Activated CD8-positive, alpha-beta memory T cell treated with anti-CD3 and anti-CD28 coated beads, Interleukin-2, amount 10 ng/mL, durations not matched to agents 7 days and 5 days (primary cell): ENCODE measurements at regions not wholly inside any gene's neighbourhood (a gene's known extent, or its start where the extent isn't known, plus 50 kb on each side); places are given as distances from the start of the nearest gene placed in this dataset.

Experiments
- ATAC-seq: fragments of 150-1000 bp; cut with Tn5 transposase; one replicate; pipeline ENCODE4 v1.10.0; 2021; ENCODE audit warnings: moderate library complexity
- CTCF ChIA-PET: fragments of 350-600 bp; sonication (Branson Sonifier 250); formaldehyde crosslinking; loops from one replicate; lab custom pipeline; 2021; ENCODE audit warnings: antibody characterized with exemption; lab: Charles Lee
- DNase-seq: peaks from one replicate; pipeline ENCODE4 v3.0.0-alpha.2; 2020
- H3K27ac Mint-ChIP-seq: one replicate; pipeline ENCODE4 v1.8.0; 2021; ENCODE audit warnings: mild to moderate bottlenecking, mixed read lengths
- H3K27me3 Mint-ChIP-seq: one replicate; pipeline ENCODE4 v1.8.0; 2021; ENCODE audit warnings: mixed read lengths
- H3K36me3 Mint-ChIP-seq: one replicate; pipeline ENCODE4 v1.8.0; 2021; ENCODE audit warnings: mild to moderate bottlenecking, mixed read lengths
- H3K4me1 Mint-ChIP-seq: one replicate; pipeline ENCODE4 v1.8.0; 2021; ENCODE audit warnings: mixed read lengths
- H3K4me3 Mint-ChIP-seq: one replicate; pipeline ENCODE4 v1.8.0; 2021; ENCODE audit warnings: mild to moderate bottlenecking, moderate library complexity, mixed read lengths
- H3K9me3 Mint-ChIP-seq: one replicate; pipeline ENCODE4 v1.8.0; 2022; ENCODE audit warnings: low read depth, mixed read lengths

DNA sequence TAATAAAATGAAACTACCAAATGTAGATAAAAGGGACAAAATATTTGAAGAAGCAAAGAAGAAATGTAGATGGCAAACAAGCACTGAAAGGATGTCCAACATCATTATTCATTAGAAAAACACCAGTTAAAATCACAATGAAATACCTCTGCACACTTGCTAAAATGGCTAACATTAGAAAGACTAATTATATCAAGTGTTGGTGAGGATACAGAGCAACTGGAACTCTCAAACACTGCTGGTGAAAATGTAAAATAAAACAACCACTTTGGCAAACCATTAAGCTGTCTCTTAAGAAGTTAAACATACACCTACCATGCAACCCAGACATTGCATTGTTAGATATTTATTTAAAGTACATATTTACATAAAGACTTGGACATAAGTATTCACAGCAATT, 138.6 kb upstream of the FGGY start:
- H3K27ac Mint-ChIP-seq, result no peak overlapping the region
- H3K27me3 Mint-ChIP-seq, result no peaks in the 10 kb centered on the region
- ATAC-seq (no peak), DNase-seq (no peak)
- no peaks in the 10 kb centered on the region for H3K4me1 Mint-ChIP-seq
- CTCF ChIA-PET, result no interaction called here
- H3K36me3 Mint-ChIP-seq, result peaks cover 5% of the 10 kb centered on the region
- H3K4me3 Mint-ChIP-seq, result no peak overlapping the region
- H3K9me3 Mint-ChIP-seq, result peaks cover 7% of the 10 kb centered on the region

DNA sequence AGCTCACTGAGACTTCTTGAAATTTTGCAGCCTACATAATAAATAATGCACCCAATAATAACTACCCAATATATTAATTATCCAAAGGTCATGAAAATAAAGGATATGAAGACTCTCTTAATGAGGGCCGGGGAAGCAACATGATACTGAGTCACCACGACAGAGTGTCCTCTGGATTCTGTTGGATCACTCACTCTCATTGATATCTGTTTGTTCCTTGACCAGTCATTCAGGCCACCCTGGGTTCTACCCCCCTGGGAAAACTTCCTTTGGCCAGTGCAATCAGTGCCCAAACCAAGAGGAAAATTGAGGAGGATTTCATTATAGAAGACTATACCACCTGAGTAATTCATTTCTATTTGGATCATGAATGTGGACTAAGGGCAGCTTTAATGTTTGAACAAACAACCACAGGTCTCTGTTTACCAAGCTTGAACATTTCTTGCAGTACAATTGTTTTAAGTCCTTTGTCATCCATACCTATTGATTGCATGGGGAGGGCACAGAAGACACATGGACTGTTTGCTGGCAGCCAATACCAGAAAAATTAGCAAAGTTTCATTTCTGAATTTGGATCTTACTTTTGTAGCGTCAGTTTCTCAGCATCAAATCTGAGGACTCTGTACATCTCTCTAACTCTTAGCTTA, 137.2 kb upstream of the FGGY start:
- no peak overlapping the region for H3K4me3 Mint-ChIP-seq

DNA sequence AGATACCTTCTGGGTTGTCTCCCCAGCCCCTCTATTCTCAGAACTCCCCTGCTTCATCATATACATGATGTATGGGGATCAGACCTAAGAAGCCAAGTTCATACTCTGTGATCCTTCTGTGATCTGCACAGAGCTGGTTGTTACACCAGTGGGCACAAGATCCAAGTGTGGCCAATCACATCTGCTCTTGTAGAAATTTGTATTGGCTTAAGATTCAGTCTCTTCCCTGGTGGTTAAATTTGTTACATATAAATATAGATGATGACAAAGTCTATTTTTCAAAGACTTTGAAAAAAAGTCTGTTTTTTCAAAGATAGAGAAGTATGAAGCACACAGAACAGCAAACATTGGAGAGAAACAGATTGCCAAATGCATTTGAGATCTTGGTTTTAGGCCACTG, 135.8 kb upstream of the FGGY start:
- Mint-ChIP-seq H3K9me3 (peaks cover 7% of the 10 kb centered on the region), H3K4me3 (no peak overlapping the region), H3K36me3 (peaks cover 5% of the 10 kb centered on the region), H3K27ac (no peak overlapping the region), H3K27me3 (peaks cover 14% of the 10 kb centered on the region), H3K4me1 (no peaks in the 10 kb centered on the region)
- CTCF ChIA-PET, result interaction anchor here (0.7 kb wide), 1 partner anchor 563 kb away, joined by 3 read pairs; no protein-coding TSS in a partner anchor
- DNase-seq (no peak), ATAC-seq (no peak)

More for the DNA sequence above, 137.2 kb upstream of the FGGY start:
- Mint-ChIP-seq H3K4me1 (no peaks in the 10 kb centered on the region), H3K27me3 (peaks cover 6% of the 10 kb centered on the region), H3K9me3 (peaks cover 7% of the 10 kb centered on the region), H3K36me3 (peaks cover 5% of the 10 kb centered on the region), H3K27ac (no peak overlapping the region)
- ATAC-seq (no peak), DNase-seq (no peak)
- CTCF ChIA-PET, result no interaction called here

DNA sequence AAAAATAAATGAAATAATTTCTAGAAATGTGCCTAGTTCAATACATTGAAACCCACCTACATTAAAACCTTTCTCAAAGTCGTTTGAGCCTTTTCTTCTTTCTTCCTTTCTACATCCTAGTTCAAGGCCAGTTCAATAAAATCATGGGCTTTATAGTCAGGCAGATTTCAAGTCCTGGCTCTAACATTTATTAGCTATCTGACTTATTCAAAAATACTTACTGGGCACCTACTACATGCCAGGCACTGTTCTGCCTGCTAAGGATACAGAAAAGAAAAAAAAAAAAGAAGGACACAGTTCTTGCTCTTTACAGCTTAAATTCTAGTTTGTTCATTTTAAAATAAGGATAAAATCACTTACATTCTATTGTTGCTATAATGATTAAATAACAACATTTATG, 134.2 kb upstream of the FGGY start:
- no peak for ATAC-seq
- H3K4me1 Mint-ChIP-seq, result no peaks in the 10 kb centered on the region
- no peak overlapping the region for H3K27ac Mint-ChIP-seq
- no peak overlapping the region for H3K4me3 Mint-ChIP-seq
- CTCF ChIA-PET, result no interaction called here
- no peak for DNase-seq
- H3K9me3 Mint-ChIP-seq, result peaks cover 11% of the 10 kb centered on the region
- H3K36me3 Mint-ChIP-seq, result peaks cover 6% of the 10 kb centered on the region
- peaks cover 21% of the 10 kb centered on the region for H3K27me3 Mint-ChIP-seq

DNA sequence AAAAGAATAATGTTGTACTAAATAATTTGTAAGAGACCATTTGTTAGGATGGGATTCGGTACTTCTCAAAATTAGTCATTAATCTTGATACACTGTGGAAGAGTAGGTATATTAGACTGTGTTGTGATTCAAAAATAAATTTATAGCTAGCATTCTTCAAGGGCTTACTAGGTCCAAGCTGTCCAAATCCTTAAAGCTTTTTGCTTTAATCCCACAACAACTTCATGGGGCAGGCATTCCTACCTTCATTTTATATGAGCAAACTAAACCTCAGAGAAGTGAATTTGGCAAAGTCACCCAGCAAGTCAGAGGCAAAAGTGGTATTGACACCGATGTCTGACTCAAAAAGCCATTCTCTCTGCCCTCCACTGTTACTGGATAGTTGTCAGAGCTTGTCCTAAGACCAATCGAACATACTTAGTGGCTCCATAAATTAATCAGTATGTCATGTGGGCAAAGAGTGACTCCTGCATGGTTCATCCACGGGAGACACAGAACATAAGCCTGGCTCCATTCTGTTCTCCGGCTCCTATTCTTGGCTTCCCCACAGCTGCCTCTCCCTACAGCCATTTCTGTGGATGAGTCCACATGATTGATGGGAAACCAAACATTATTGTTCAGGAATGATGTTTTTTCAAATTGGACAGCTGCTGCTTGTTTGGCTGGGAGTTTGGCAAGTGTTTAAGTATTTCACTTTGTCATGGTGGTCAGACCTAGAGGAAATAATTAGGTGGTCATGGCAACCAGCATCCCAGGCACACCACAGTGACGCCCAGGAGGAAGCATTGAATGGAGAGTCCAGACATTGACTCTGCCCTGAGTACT, 133.4 kb upstream of the FGGY start:
- Mint-ChIP-seq H3K4me1 (no peaks in the 10 kb centered on the region), H3K27ac (no peak overlapping the region), H3K4me3 (no peak overlapping the region), H3K27me3 (peaks cover 21% of the 10 kb centered on the region), H3K36me3 (peaks cover 4% of the 10 kb centered on the region), H3K9me3 (peaks cover 8% of the 10 kb centered on the region)
- DNase-seq (no peak), ATAC-seq (no peak)
- CTCF ChIA-PET, result no interaction called here

DNA sequence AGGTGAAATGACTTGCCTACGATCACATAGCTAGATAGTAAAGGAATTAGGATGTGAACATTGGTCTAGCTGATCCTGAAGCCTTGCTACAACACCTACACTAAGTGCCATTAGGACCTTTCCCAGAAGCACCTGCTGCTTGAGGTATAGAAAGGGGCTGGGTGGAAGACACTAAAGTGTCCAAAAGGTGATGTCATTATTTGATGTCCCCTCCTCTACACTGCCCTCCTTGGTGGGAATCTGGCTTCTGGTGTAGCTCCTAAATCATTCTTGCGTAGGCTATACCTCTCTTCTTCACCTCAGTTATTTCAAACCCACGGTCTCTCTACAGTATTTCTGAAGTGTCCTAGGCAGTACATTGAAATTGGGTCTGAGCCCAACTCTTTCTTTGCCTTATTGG, 132.5 kb upstream of the FGGY start:
- H3K9me3 Mint-ChIP-seq, result peaks cover 4% of the 10 kb centered on the region
- CTCF ChIA-PET, result no interaction called here

DNA sequence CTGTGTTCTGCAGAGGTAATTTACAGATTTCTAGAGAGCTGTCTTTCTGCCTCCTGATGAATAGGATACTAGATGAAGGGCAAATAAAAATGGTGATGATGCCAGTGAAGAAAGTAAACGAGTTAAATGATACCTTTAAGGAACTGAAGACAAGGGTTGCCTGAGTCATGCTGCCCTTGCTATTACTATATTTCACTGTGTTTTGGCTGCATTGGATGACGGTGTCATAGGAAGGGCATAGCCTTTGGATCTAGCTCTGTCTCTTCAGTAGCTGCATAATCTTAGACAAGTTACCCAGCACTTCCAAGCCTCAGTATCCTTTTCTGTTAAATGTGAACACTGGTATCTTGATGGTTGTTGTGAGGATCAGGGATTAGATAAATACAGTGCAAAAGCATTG, 131.5 kb upstream of the FGGY start:
- DNase-seq, result no peak
- CTCF ChIA-PET, result no interaction called here
- Mint-ChIP-seq H3K27ac (no peak overlapping the region), H3K9me3 (peaks cover 4% of the 10 kb centered on the region), H3K4me3 (no peak overlapping the region), H3K27me3 (peaks cover 21% of the 10 kb centered on the region), H3K4me1 (no peaks in the 10 kb centered on the region), H3K36me3 (peaks cover 1% of the 10 kb centered on the region)
- ATAC-seq, result no peak

More for the DNA sequence above, 132.5 kb upstream of the FGGY start:
- Mint-ChIP-seq H3K27me3 (peaks cover 21% of the 10 kb centered on the region), H3K4me1 (no peaks in the 10 kb centered on the region), H3K36me3 (peaks cover 1% of the 10 kb centered on the region), H3K4me3 (no peak overlapping the region), H3K27ac (no peak overlapping the region)
- ATAC-seq (no peak), DNase-seq (no peak)

DNA sequence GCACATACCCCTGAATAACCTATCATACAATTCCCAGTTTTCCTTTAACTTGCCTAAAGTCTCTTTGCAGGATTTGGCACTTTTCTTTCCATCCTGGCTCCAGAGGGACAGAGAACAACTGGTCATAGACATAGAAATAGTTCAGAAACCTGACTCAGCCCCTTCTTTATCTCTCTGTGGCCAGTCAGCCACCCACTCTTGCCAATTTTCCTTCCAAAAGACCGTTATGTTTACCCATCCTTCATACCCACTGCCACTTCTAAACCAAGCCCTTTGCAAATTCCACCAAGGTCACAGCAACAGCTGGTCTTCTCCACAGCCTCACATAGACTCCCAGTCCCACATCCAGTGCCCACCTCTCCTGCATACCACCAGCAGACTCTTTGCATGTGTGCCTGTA, 127.2 kb upstream of the FGGY start:
- no peak for ATAC-seq
- H3K27me3 Mint-ChIP-seq, result peaks cover 15% of the 10 kb centered on the region
- H3K4me1 Mint-ChIP-seq, result no peaks in the 10 kb centered on the region
- DNase-seq, result no peak
- CTCF ChIA-PET, result no interaction called here
- peaks cover 4% of the 10 kb centered on the region for H3K9me3 Mint-ChIP-seq
- H3K4me3 Mint-ChIP-seq, result no peak overlapping the region
- no peak overlapping the region for H3K27ac Mint-ChIP-seq
- H3K36me3 Mint-ChIP-seq, result peaks cover 1% of the 10 kb centered on the region

DNA sequence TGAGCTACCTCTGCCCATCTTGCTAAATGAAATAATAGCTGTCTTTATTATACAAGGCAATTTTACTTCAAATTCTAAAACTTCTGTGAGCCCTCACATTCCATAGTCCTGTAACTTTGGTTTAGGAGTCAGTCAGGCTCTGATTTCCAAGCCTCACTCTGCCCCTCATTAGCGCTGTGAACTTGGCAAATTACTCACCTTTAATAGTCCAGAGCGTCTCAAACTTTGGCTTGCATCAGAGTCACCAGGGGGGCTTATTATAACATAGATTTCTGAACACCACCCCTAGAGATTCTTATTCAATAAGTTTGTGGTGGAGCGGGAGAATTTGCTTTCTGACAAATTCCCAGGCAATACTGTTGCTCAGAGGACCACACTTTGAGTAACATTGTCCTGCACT, 126.2 kb upstream of the FGGY start:
- H3K4me3 Mint-ChIP-seq, result no peak overlapping the region
- CTCF ChIA-PET, result no interaction called here
- H3K27me3 Mint-ChIP-seq, result peaks cover 7% of the 10 kb centered on the region

DNA sequence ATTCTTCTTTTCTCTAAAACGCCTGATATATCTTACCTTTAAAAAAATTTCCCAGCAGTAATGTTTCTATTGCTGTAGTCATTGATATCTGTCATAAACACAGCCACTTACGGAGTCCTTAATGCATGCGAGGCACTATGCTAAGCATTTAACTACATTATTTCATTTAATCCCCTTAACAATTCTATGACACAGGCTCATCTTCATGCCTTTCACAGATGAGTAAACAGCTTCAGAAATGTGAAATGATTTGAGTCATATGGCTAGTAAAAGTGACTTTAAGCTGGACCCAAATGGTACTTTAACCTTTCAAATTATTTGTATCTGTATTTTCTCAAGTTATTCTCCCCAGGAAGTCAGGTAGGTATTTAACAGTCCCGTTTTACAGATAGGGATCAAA, 125.1 kb upstream of the FGGY start:
- peaks cover under 1% of the 10 kb centered on the region for H3K27me3 Mint-ChIP-seq
- CTCF ChIA-PET, result no interaction called here
- no peak for ATAC-seq
- peaks cover 4% of the 10 kb centered on the region for H3K9me3 Mint-ChIP-seq
- H3K4me3 Mint-ChIP-seq, result no peak overlapping the region
- no peaks in the 10 kb centered on the region for H3K36me3 Mint-ChIP-seq
- H3K4me1 Mint-ChIP-seq, result no peaks in the 10 kb centered on the region
- no peak overlapping the region for H3K27ac Mint-ChIP-seq
- no peak for DNase-seq

More for the DNA sequence above, 126.2 kb upstream of the FGGY start:
- no peak for ATAC-seq
- Mint-ChIP-seq H3K9me3 (peaks cover 4% of the 10 kb centered on the region), H3K4me1 (no peaks in the 10 kb centered on the region), H3K36me3 (peaks cover 1% of the 10 kb centered on the region), H3K27ac (no peak overlapping the region)
- DNase-seq, result no peak

DNA sequence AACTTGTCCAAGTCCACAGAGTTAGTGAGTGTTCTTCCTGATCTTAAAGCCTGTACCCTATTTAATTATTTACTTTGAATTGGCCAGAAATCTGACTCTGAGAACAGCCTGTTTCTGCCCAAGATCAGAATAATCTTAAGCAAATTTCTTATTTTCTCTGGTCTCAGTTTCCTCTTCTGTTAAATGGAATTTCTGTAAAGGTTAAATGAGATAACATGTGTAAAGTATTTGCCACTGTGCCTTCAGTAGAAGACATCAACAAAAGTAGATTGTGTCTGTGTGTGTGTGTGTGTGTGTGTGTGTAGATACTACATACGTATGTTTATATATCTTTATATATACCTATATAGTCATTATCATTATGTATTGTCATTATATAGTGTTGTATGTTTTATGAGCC, 124.2 kb upstream of the FGGY start:
- H3K27me3 Mint-ChIP-seq, result no peaks in the 10 kb centered on the region
- no peak for DNase-seq
- H3K27ac Mint-ChIP-seq, result no peak overlapping the region
- CTCF ChIA-PET, result no interaction called here
- H3K4me1 Mint-ChIP-seq, result no peaks in the 10 kb centered on the region
- ATAC-seq, result no peak
- H3K36me3 Mint-ChIP-seq, result peaks cover 2% of the 10 kb centered on the region
- H3K4me3 Mint-ChIP-seq, result no peak overlapping the region
- H3K9me3 Mint-ChIP-seq, result no peaks in the 10 kb centered on the region

DNA sequence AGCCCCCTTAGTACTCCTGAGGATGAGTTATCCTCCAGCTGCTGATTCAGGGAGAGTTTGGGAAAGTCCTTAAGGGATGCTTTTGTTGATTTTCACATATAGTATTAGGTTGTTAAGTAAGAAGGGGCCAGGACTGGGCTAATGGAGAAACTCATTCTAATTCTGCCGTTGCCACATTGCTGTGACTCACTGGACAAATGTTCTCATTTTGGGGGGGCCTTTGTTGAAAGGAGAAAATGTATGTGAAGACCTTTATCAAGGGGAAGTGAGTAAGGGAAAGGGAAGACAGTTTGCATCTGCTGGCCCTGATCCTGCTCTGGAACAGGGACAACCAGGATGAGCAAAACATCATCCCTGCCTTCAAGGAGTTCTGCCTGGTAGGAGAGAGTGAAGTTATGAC, 123.2 kb upstream of the FGGY start:
- H3K36me3 Mint-ChIP-seq, result peaks cover 2% of the 10 kb centered on the region
- CTCF ChIA-PET, result no interaction called here
- no peak for ATAC-seq

DNA sequence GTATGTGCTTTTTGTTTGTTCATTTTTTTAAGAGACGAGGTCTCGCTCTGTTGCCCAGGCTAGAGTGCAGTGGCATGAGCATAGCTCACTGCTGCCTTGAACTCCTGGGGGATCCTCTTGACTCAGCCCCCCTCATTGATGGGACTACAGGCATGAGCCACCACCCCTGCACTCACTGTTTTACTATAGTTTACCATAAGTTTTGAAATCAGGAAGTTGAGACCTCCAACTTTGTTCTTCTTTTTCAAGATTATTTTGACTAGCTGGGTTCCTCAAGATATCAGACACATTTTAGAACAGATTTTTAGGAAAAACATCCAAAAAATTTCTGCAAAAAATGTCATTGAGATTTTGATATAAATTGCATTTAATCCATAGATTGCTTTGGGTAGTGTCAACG, 120.4 kb upstream of the FGGY start:
- no peaks in the 10 kb centered on the region for H3K9me3 Mint-ChIP-seq
- CTCF ChIA-PET, result no interaction called here
- no peaks in the 10 kb centered on the region for H3K27me3 Mint-ChIP-seq
- no peak overlapping the region for H3K4me3 Mint-ChIP-seq
- DNase-seq (no peak), ATAC-seq (no peak)
- H3K27ac Mint-ChIP-seq, result no peak overlapping the region
- peaks cover 2% of the 10 kb centered on the region for H3K36me3 Mint-ChIP-seq
- H3K4me1 Mint-ChIP-seq, result no peaks in the 10 kb centered on the region

More for the DNA sequence above, 123.2 kb upstream of the FGGY start:
- H3K4me3 Mint-ChIP-seq, result no peak overlapping the region
- H3K27me3 Mint-ChIP-seq, result no peaks in the 10 kb centered on the region
- H3K27ac Mint-ChIP-seq, result no peak overlapping the region
- H3K4me1 Mint-ChIP-seq, result no peaks in the 10 kb centered on the region
- DNase-seq, result no peak
- H3K9me3 Mint-ChIP-seq, result no peaks in the 10 kb centered on the region

DNA sequence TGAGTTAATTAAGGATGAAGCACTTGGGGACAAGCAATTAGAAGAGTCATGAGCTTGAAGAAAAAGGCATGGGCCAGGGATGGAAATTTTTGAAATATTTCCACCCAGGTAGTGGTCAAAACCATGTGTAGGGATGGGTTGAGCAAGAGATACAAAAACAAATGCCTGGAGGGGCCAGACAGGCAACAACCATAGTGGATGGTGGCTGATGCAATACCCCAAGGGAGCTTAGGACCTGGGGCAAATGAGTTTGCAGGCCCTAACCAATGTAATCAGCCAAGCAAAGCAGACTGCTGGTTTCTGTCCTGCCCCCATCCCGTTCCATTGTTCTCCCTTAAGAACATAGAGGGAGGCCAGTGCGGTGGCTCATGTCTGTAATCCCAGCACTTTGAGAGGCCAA, 119.1 kb upstream of the FGGY start:
- Mint-ChIP-seq H3K9me3 (no peaks in the 10 kb centered on the region), H3K27ac (no peak overlapping the region), H3K27me3 (no peaks in the 10 kb centered on the region), H3K36me3 (peaks cover 2% of the 10 kb centered on the region), H3K4me1 (no peaks in the 10 kb centered on the region), H3K4me3 (no peak overlapping the region)
- ATAC-seq (no peak), DNase-seq (no peak)
- CTCF ChIA-PET, result no interaction called here
